ENCODE measurements at regions not wholly inside any gene's neighbourhood (a gene's known extent, or its start where the extent isn't known, plus 50 kb on each side); places are given as distances from the start of the nearest gene placed in this dataset.

DNA sequence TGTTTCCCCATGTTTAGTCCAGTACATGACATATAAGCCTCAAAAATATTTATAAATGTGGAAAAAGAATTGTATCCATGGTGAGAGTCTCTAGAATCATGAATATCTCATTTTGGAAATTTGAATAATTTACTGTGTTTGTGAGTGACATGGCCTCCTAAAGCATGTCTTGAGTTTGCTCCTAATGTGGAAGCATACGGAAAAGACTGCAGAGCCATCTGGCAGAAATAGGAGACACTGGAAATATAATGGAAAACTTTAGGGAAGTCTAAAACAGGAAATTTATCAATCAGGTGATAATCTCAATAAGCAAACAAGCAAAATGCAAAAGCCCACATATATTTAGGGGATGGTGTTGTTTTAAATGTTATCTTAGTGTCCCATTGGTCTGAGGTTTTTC lies 465.0 kb downstream of the TDRD3 start:
- Histone ChIP-seq H3K27ac (ENCODE audit: low read depth, low read length) (no peak overlapping the region), H3K4me1 (ENCODE audit: control insufficient read depth, insufficient read depth, low read length) (no peaks in the 10 kb centered on the region), H3K9me3 (ENCODE audit: control insufficient read depth, low read length) (peaks cover 10% of the 10 kb centered on the region), H3K36me3 (ENCODE audit: control insufficient read depth, insufficient read depth, low read length) (no peaks in the 10 kb centered on the region), H3K9ac (ENCODE audit: extremely low read depth, low read length, poor library complexity, severe bottlenecking) (no peak overlapping the region), H3K27me3 (ENCODE audit: control insufficient read depth, insufficient read depth, low read length, poor library complexity, severe bottlenecking) (no peaks in the 10 kb centered on the region), H3K4me3 (ENCODE audit: low read length) (no peak overlapping the region)
- no peaks in the 10 kb centered on the region for H3K4me1 Mint-ChIP-seq
- peaks cover 2% of the 10 kb centered on the region for H3K27me3 Mint-ChIP-seq (ENCODE audit: insufficient read depth)
- H3K36me3 Mint-ChIP-seq (ENCODE audit: low read depth), result no peaks in the 10 kb centered on the region
- peaks cover 26% of the 10 kb centered on the region for H3K9me3 Mint-ChIP-seq
- no peak for DNase-seq
- H3K27ac Mint-ChIP-seq, result no peak overlapping the region
- no peak overlapping the region for H3K4me3 Mint-ChIP-seq
- TF ChIP-seq, protein P1, sequence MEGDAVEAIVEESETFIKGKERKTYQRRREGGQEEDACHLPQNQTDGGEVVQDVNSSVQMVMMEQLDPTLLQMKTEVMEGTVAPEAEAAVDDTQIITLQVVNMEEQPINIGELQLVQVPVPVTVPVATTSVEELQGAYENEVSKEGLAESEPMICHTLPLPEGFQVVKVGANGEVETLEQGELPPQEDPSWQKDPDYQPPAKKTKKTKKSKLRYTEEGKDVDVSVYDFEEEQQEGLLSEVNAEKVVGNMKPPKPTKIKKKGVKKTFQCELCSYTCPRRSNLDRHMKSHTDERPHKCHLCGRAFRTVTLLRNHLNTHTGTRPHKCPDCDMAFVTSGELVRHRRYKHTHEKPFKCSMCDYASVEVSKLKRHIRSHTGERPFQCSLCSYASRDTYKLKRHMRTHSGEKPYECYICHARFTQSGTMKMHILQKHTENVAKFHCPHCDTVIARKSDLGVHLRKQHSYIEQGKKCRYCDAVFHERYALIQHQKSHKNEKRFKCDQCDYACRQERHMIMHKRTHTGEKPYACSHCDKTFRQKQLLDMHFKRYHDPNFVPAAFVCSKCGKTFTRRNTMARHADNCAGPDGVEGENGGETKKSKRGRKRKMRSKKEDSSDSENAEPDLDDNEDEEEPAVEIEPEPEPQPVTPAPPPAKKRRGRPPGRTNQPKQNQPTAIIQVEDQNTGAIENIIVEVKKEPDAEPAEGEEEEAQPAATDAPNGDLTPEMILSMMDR (conservative IDR thresholded peaks at IDR 0.05), result no peak
- 97% methylated on average over 1 of the region's 1 CpG; no CpG with 5 or more reads in 1 of the 2 experiments for WGBS, 2 experiments (ENCODE audit: insufficient coverage in 1 of 2, insufficient read length in 1 of 2)

DNA sequence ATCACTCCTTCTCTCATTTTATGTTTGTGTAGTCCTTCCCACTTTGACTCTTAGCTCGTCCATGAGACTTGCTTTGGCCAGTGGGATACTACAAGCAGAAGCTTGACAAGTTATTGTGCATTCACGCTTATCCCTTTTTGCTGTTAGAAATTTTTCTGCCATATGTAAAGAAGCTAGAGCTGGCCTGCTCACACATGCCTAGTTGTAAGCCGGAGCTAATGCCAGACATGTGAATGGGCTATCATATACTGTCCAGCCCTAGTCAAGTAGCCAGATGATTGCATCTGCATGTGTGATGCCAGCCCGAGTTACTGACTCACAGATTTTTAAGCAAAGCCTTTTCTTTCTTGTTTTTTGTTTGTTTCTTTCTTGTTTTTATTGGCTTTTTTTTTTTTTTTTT lies 460.7 kb downstream of the TDRD3 start:
- H3K9me3 ChIP-seq (ENCODE audit: control insufficient read depth, low read length), result peaks cover 8% of the 10 kb centered on the region
- no peak for DNase-seq
- H3K27me3 Mint-ChIP-seq (ENCODE audit: insufficient read depth), result no peaks in the 10 kb centered on the region
- H3K27me3 ChIP-seq (ENCODE audit: control insufficient read depth, insufficient read depth, low read length, poor library complexity, severe bottlenecking), result no peaks in the 10 kb centered on the region
- H3K4me1 ChIP-seq (ENCODE audit: control insufficient read depth, insufficient read depth, low read length), result no peaks in the 10 kb centered on the region
- H3K9ac ChIP-seq (ENCODE audit: extremely low read depth, low read length, poor library complexity, severe bottlenecking), result no peak overlapping the region
- no peaks in the 10 kb centered on the region for H3K36me3 ChIP-seq (ENCODE audit: control insufficient read depth, insufficient read depth, low read length)
- no peak overlapping the region for H3K4me3 Mint-ChIP-seq
- 92% methylated on average over 3 to 4 of the region's 4 CpGs for WGBS, 2 experiments (ENCODE audit: insufficient coverage in 1 of 2, insufficient read length in 1 of 2)
- H3K27ac Mint-ChIP-seq, result no peak overlapping the region
- H3K4me1 Mint-ChIP-seq, result no peaks in the 10 kb centered on the region
- H3K36me3 Mint-ChIP-seq (ENCODE audit: low read depth), result peaks cover 4% of the 10 kb centered on the region
- H3K27ac ChIP-seq (ENCODE audit: low read depth, low read length), result no peak overlapping the region
- no peak overlapping the region for H3K4me3 ChIP-seq (ENCODE audit: low read length)
- H3K9me3 Mint-ChIP-seq, result peaks cover 15% of the 10 kb centered on the region
- TF ChIP-seq, protein P1 (conservative IDR thresholded peaks at IDR 0.05), result no peak

DNA sequence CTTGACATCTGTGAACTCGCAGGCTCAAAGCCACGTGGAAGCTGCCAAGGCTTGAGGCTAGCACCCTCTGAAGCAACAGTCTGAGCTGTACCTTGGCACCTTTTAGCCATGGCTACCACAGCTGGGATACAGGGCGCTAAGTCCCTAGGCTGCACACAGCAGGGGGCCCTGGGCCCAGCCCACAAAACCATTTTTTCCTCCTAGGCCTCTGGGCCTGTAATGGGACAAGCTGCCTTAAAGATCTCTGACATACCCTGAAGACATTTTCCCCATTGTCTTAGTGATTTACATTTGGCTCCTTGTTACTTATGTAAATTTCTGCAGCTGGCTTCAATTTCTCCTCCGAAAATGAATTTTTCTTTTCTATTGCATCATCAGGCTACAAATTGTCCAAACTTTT lies 455.9 kb downstream of the TDRD3 start:
- Mint-ChIP-seq H3K4me1 (no peaks in the 10 kb centered on the region), H3K9me3 (peaks cover 29% of the 10 kb centered on the region), H3K4me3 (no peak overlapping the region), H3K27ac (no peak overlapping the region), H3K27me3 (ENCODE audit: insufficient read depth) (no peaks in the 10 kb centered on the region), H3K36me3 (ENCODE audit: low read depth) (peaks cover 4% of the 10 kb centered on the region)
- DNase-seq, result no peak
- H3K36me3 ChIP-seq (ENCODE audit: control insufficient read depth, insufficient read depth, low read length), result no peaks in the 10 kb centered on the region
- H3K27me3 ChIP-seq (ENCODE audit: control insufficient read depth, insufficient read depth, low read length, poor library complexity, severe bottlenecking), result no peaks in the 10 kb centered on the region
- WGBS, 2 experiments (ENCODE audit: insufficient coverage in 1 of 2, insufficient read length in 1 of 2), result 84 to 93% methylated on average over 3 to 4 of the region's 4 CpGs
- H3K9ac ChIP-seq (ENCODE audit: extremely low read depth, low read length, poor library complexity, severe bottlenecking), result no peak overlapping the region
- peaks cover 28% of the 10 kb centered on the region for H3K9me3 ChIP-seq (ENCODE audit: control insufficient read depth, low read length)
- no peaks in the 10 kb centered on the region for H3K4me1 ChIP-seq (ENCODE audit: control insufficient read depth, insufficient read depth, low read length)
- TF ChIP-seq, protein P1 (conservative IDR thresholded peaks at IDR 0.05), result no peak
- H3K4me3 ChIP-seq (ENCODE audit: low read length), result no peak overlapping the region
- no peak overlapping the region for H3K27ac ChIP-seq (ENCODE audit: low read depth, low read length)

Data from endodermal cell (in vitro differentiated cells).